NCI-H1694 (cell line): ENCODE measurements at regions not wholly inside any gene's neighbourhood (a gene's known extent, or its start where the extent isn't known, plus 50 kb on each side); places are given as distances from the start of the nearest gene placed in this dataset.
"Not testable (repeated sequence)": the region's sequence is repeated elsewhere in the genome, so short reads cannot be mapped to it uniquely, and the experiment has no call there.

ENCODE experiments used
- DNase-seq: peaks from one replicate; lab custom pipeline; 2025; lab: John Stamatoyannopoulos, UW

GRCh38 chr6:9192405-9192909, 757.1 kb upstream of the SLC35B3 start:
- no peak for DNase-seq

GRCh38 chr6:9186148-9186547, 750.8 kb upstream of the SLC35B3 start:
- no peak for DNase-seq

GRCh38 chr6:9178071-9178470, 742.7 kb upstream of the SLC35B3 start:
- DNase-seq, result no peak

GRCh38 chr6:9173229-9173628, 737.9 kb upstream of the SLC35B3 start:
- DNase-seq, result no peak

GRCh38 chr6:9172096-9172495, 736.8 kb upstream of the SLC35B3 start:
- DNase-seq, result no peak

GRCh38 chr6:9168669-9169068, 733.3 kb upstream of the SLC35B3 start:
- no peak for DNase-seq

GRCh38 chr6:9161731-9162130, 726.4 kb upstream of the SLC35B3 start:
- no peak for DNase-seq

- no peak for DNase-seq
These were observed 723.7 kb upstream of the SLC35B3 start for GRCh38 chr6:9159051-9159450.

- no peak for DNase-seq
These were observed 720.5 kb upstream of the SLC35B3 start for GRCh38 chr6:9155836-9156235.

GRCh38 chr6:9143140-9143539, 707.8 kb upstream of the SLC35B3 start:
- no peak for DNase-seq

- peak; percentile 10 for DNase-seq
These were observed 705.7 kb upstream of the SLC35B3 start for GRCh38 chr6:9140951-9141460.

- DNase-seq, result peak; percentile 84
These were observed 704.8 kb upstream of the SLC35B3 start for GRCh38 chr6:9140172-9140571.

GRCh38 chr6:9139746-9140145, 704.4 kb upstream of the SLC35B3 start:
- DNase-seq, result peak; percentile 41

GRCh38 chr6:9138936-9139335, 703.6 kb upstream of the SLC35B3 start:
- DNase-seq, result peak; percentile 96

GRCh38 chr6:9136141-9136822, 700.9 kb upstream of the SLC35B3 start:
- DNase-seq, result no peak

- no peak for DNase-seq
These were observed 696.3 kb upstream of the SLC35B3 start for GRCh38 chr6:9131616-9132015.

GRCh38 chr6:9131201-9131600, 695.9 kb upstream of the SLC35B3 start:
- no peak for DNase-seq

GRCh38 chr6:9128970-9129369, 693.6 kb upstream of the SLC35B3 start:
- no peak for DNase-seq

GRCh38 chr6:9126878-9127560, 691.7 kb upstream of the SLC35B3 start:
- DNase-seq, result no peak

- DNase-seq, result not testable (repeated sequence)
These were observed 690.7 kb upstream of the SLC35B3 start for GRCh38 chr6:9126034-9126433.

- DNase-seq, result no peak
These were observed 686.2 kb upstream of the SLC35B3 start for GRCh38 chr6:9121549-9121948.

- DNase-seq, result no peak
These were observed 680.7 kb upstream of the SLC35B3 start for GRCh38 chr6:9116026-9116425.

GRCh38 chr6:9112544-9112943, 677.2 kb upstream of the SLC35B3 start:
- no peak for DNase-seq
